GM19324 (cell line): ENCODE measurements at regions not wholly inside any gene's neighbourhood (a gene's known extent, or its start where the extent isn't known, plus 50 kb on each side); places are given as distances from the start of the nearest gene placed in this dataset.

ENCODE experiments used
- ATAC-seq: cut with Tn5 transposase; IDR thresholded peaks from one replicate; pipeline ENCODE4 v1.9.1; 2021; ENCODE audit warnings: mild to moderate bottlenecking, moderate library complexity; ENCODE audit not compliant: unreplicated experiment, low FRiP score

- ATAC-seq: no peak
These were observed 142.4 kb downstream of the DACT1 start for GRCh38 chr14:58780185-58780584.

- no peak for ATAC-seq
These were observed 142.8 kb downstream of the DACT1 start for GRCh38 chr14:58780605-58781004.

- ATAC-seq: no peak
These were observed 144.2 kb downstream of the DACT1 start for GRCh38 chr14:58782011-58782410.

GRCh38 chr14:58783792-58784511, 146.2 kb downstream of the DACT1 start:
- ATAC-seq: no peak

GRCh38 chr14:58784931-58785330, 147.2 kb downstream of the DACT1 start:
- no peak for ATAC-seq

GRCh38 chr14:58785701-58786100, 147.9 kb downstream of the DACT1 start:
- no peak for ATAC-seq

GRCh38 chr14:58787592-58787991, 149.8 kb downstream of the DACT1 start:
- no peak for ATAC-seq

GRCh38 chr14:58788655-58789503, 151.1 kb downstream of the DACT1 start:
- ATAC-seq: no peak

- ATAC-seq: no peak
These were observed 152.0 kb downstream of the DACT1 start for GRCh38 chr14:58789736-58790135.

GRCh38 chr14:58792416-58792815, 154.7 kb downstream of the DACT1 start:
- ATAC-seq: no peak

- ATAC-seq: no peak
These were observed 155.5 kb downstream of the DACT1 start for GRCh38 chr14:58793131-58793740.

- no peak for ATAC-seq
These were observed 157.4 kb downstream of the DACT1 start for GRCh38 chr14:58794993-58795762.

GRCh38 chr14:58796242-58797009, 158.7 kb downstream of the DACT1 start:
- ATAC-seq: no peak

GRCh38 chr14:58797010-58797429, 159.3 kb downstream of the DACT1 start:
- ATAC-seq: peak; percentile 89

- ATAC-seq: no peak
These were observed 160.4 kb downstream of the DACT1 start for GRCh38 chr14:58798173-58798572.

- no peak for ATAC-seq
These were observed 163.3 kb downstream of the DACT1 start for GRCh38 chr14:58801086-58801485.

- ATAC-seq: no peak
These were observed 167.3 kb downstream of the DACT1 start for GRCh38 chr14:58805057-58805456.

GRCh38 chr14:58805605-58806409, 168.0 kb downstream of the DACT1 start:
- ATAC-seq: no peak

GRCh38 chr14:58807191-58807590, 169.4 kb downstream of the DACT1 start:
- no peak for ATAC-seq
